Activated CD8-positive, alpha-beta memory T cell treated with anti-CD3 and anti-CD28 coated beads for 48 hours (primary cell): ENCODE measurements at regions not wholly inside any gene's neighbourhood (a gene's known extent, or its start where the extent isn't known, plus 50 kb on each side); places are given as distances from the start of the nearest gene placed in this dataset.
"Not testable (repeated sequence)": the region's sequence is repeated elsewhere in the genome, so short reads cannot be mapped to it uniquely, and the experiment has no call there.

Source experiments
- DNase-seq, 3 experiments: peaks; one replicate each; pipeline ENCODE4 v3.0.0-alpha.2; 2020; ENCODE audit warnings: low read depth in 2 of 3, low spot score in 2 of 3

DNA sequence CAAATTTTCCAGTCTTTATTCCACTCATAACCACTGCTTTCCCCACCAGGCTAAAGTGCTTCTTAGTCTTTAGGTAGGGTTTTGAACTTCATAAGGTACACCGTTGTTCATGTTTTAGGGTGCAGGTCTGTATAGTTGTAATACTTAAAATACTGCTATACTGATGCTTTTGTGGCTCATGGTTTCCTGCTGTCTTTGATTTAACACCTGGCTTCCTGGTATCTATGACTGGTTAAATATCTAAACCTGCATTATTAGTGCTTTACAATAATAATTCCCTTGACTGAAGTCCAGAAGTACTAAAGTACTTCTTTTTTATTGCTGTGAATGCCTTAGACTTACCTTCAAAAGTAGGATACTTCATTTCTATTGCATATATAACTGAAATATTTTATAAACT lies 384.7 kb downstream of the SRGAP2C start:
- DNase-seq, result no peak

DNA sequence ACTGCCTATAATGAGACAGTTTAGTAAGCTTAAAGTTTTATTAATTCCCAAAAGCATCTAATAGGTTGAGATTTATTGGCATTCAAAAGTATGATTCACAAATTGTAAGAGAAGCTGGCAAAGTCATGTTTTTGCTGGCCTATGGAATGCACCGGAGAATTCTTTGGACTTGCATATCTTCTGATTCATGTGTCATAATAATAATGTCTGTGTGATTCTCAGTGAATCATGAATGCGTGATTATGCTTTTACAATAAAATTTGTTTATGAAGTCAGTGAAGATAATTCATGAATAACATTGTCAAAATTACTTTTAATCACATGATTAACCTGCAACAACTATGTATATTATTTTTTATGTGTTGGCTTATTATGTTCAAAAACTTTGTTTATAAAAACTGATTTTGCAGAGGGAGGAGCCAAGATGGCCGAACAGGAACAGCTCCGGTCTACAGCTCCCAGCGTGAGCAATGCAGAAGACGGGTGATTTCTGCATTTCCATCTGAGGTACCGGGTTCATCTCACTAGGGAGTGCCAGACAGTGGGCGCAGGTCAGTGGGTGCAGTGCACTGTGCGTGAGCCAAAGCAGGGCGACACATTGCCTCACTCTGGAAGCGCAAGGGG lies 389.2 kb downstream of the SRGAP2C start:
- not testable (repeated sequence) for DNase-seq

DNA sequence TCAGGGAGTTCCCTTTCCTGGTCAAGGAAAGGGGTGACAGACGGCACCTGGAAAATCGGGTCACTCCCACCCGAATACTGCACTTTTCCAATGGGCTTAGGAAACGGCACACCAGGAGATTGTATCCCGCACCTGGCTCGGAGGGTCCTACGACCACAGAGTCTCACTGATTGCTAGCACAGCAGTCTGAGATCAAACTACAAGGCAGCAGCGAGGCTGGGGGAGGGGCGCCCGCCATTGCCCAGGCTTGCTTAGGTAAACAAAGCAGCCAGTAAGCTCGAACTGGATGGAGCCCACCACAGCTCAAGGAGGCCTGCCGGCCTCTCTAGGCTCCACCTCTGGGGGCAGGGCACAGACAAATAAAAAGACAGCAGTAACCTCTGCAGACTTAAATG lies 389.7 kb downstream of the SRGAP2C start:
- DNase-seq, result not testable (repeated sequence)

DNA sequence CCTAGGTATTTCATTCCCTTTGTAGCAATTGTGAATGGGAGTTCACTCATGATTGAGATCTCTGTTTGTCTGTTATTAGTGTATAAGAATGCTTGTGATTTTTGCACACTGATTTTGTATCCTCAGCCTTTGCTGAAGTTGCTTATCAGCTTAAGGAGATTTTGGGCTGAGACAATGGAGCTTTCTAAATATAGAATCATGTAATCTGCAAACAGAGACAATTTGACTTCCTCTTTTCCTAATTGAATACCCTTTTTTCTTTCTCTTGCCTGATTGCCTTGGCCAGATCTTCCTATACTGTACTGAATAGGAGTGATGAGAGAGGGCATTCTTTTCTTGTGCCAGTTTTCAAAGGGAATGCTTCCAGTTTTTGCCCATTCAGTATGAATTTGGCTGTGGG lies 398.1 kb downstream of the SRGAP2C start:
- DNase-seq, result not testable (repeated sequence)

DNA sequence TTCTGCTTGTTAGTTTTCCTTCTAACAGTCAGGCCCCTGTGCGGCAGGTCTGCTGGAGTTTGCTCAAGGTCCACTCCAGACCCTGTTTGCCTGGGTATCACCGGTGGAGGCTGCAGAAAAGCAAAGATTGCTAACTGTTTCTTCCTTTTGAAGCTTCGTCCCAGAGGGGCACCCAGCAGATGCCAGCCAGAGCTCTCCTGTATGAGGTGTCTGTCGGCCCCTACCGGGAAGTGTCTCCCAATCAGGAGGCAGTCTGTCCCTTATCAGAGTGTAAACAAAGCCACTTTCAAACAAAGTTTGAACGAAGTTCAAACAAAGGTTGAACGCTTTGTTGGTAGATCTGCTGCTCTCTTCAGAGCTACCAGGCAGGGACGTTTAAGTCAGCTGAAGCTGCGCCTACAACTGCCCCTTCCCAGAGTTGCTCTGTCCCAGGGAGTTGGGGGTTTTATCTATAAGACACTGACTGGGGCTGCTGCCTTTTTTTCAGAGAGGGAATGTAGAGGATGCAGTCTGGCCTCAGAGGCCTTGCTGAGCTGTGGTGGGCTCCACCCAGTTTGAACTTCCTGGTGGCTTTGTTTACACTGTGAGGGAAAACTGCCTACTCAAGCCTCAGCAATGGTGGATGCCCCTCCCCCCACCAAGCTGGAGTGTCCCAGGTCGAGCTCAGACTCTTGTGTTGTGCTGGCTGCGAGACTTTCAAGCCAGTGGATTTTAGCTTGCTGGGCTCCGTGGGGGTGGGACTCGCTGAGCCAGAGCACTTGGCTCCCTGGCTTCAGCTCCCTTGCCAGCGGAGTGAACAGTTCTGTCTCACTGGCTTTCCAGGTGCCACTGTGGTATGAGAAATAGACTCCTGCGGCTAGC lies 401.8 kb downstream of the SRGAP2C start:
- no peak for DNase-seq

DNA sequence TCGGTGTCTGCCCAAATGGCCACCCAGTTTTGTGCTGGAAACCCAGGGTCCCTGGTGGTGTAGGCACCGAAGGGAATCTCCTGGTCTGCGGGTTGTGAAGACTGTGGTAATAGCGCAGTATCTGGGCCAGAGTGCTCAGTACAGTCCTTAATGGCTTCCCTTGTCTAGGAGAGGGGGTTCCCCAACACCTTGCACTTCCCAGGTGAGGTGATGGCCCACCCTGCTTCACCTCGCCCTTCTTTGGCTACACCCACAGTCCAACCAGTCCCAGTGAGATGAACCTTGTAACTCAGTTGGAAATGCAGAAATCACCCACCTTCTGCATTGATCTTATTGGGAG lies 402.4 kb downstream of the SRGAP2C start:
- DNase-seq, result no peak

DNA sequence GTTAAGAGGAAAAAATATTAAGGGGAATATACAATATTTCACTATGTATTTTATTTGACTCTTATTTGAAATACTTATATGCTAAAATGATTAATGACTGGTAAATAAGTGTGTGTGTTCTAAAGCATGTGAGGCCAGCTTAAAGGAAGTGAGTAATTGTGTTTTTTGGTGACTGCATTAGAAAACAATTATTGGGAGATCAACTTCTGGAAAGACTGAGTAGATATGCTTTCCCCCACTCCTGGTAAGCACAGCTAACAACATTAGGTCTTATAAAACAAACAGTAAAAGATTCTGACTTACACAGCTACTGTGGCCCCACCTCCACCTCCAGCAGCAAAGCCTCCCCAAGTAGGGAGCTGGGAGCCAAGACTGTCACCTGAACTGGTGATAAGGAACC lies 403.0 kb downstream of the SRGAP2C start:
- DNase-seq, result no peak

DNA sequence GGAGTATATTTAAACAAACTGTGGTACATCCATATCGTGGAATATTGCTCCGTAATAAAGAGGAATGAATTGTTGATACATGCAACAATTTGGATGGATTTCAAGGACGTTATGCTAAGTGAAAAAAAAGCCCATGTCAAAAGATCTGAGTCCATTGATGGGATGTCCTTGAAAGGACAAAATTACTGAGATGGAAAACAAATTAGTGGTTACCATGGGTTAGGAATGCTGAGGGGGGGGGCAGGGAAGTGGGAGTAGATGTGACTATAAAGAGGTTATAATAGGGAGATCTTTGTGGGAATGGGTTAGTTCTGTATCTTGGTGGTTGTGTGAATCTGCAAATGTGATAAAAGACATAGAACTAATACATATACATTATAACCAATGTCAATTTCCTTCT lies 409.3 kb downstream of the SRGAP2C start:
- DNase-seq, result no peak

DNA sequence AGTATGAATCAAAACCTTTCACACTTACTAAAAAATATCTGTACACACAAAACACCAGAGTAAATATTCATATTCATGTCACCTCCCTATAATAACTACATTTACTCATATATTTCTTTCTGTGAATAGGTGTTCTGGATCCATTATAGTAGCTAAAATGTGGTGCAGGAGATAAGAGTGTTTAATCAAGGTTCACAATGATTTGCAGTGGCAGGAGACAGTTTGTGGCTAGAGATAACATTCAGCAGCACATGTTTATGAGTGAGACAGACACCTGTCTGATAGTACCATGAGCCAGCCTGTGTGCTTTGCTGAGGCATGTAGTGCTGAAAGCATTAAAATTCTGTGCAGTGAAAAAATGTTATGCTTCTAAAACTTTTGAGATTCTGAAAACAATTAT lies 410.3 kb downstream of the SRGAP2C start:
- no peak for DNase-seq

DNA sequence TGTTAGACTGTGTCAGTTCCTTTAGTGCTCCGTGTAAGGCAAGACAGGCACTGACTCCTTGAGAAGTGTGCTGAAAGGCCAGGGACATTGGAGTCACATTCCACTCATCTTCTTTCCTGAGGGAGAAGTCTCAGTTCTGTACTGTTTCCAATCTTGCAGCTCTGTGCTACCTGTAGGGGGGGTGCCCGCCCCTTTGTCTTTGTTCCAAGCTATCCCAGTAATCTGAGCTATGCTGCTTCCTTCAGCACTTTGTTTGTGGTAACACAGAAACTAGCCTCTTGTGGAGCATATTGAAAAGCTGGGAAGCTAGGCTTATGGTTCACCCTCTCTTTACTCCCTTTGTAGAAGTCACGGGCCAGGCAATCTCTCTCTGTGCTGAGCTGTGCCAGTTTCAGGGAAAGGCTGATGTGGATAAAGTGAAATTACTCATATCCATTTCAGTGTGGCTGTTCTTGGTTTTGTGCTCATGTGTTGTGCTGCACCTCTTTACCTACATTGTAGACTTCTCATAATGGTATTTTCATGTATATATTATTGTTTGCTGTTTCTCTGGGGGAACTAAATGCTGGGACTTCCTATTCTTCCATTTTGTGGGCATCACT lies 420.2 kb downstream of the SRGAP2C start:
- DNase-seq, result not testable (repeated sequence)

DNA sequence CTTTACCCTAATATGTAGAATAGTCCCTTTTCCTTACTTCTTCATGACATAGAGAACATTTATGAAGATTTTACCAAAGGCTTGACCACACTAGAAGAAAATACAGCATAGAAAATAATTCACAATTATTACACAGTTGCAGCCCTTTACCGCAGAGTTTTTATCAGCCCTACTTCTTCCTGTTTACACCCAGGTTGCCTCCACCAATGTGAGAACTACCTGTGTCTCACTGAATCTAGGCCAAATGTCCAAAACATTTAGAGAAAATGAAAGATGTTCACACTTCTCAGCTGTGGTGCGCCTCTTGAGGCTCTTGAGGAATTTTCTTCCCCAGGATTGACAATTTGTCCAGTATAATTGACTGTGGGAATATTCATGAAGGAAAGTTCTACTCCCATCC lies 422.7 kb downstream of the SRGAP2C start:
- DNase-seq, result not testable (repeated sequence)
